Keratinocyte (primary cell): ENCODE measurements at regions not wholly inside any gene's neighbourhood (a gene's known extent, or its start where the extent isn't known, plus 50 kb on each side); places are given as distances from the start of the nearest gene placed in this dataset.
"Not testable (repeated sequence)": the region's sequence is repeated elsewhere in the genome, so short reads cannot be mapped to it uniquely, and the experiment has no call there.

ENCODE experiments used
- DNase-seq: peaks from one replicate; pipeline ENCODE4 v3.0.0-alpha.2; 2011; ENCODE audit warnings: low read depth, missing footprints, low spot score
- FAIRE-seq: peaks from 2 replicates; lab custom pipeline; 2011; peaks lifted over from hg19 to GRCh38; lab: Jason Lieb, UNC
- H2AFZ ChIP-seq: 2 replicates; pipeline ENCODE4 v1.6.0; 2012; ENCODE audit warnings: low read length, control low read depth, inconsistent platforms; ENCODE audit not compliant: control insufficient read depth
- H3K27ac ChIP-seq: 2 replicates; pipeline ENCODE4 v1.5.1; 2011; ENCODE audit warnings: low read length; ENCODE audit not compliant: control insufficient read depth, insufficient read depth
- H3K27me3 ChIP-seq: 3 replicates; pipeline ENCODE4 v1.6.0; 2011; ENCODE audit warnings: low read length; ENCODE audit not compliant: control insufficient read depth, insufficient read depth; ENCODE audit errors: extremely low read depth
- H3K36me3 ChIP-seq, 2 experiments: 2 replicates in 1 of 2; 3 replicates in 1 of 2; pipeline ENCODE4 v1.5.1; 2011; ENCODE audit warnings: low read length in 2 of 2, mild to moderate bottlenecking in 1 of 2; ENCODE audit not compliant: control insufficient read depth in 2 of 2, insufficient read depth in 2 of 2; ENCODE audit errors: extremely low read depth in 1 of 2
- H3K4me1 ChIP-seq: 3 replicates; pipeline ENCODE4 v1.5.1; 2011; ENCODE audit warnings: low read length; ENCODE audit not compliant: control insufficient read depth, insufficient read depth; ENCODE audit errors: extremely low read depth
- H3K4me2 ChIP-seq: 3 replicates; pipeline ENCODE4 v1.6.0; 2011; ENCODE audit warnings: low read depth, low read length; ENCODE audit not compliant: control insufficient read depth, insufficient read depth; ENCODE audit errors: extremely low read depth
- H3K4me3 ChIP-seq, 3 experiments: fragments of 200-600 bp in 1 of 3; sonication (generic) in 1 of 3; 2 replicates in 2 of 3; 3 replicates in 1 of 3; pipeline ENCODE4 v1.5.1; 2011 to 2016; ENCODE audit warnings: low read length in 3 of 3, mild to moderate bottlenecking in 3 of 3, control low read depth in 2 of 3, inconsistent platforms in 1 of 3, low read depth in 1 of 3, mixed read lengths in 1 of 3, mixed run types in 1 of 3, moderate library complexity in 1 of 3; ENCODE audit not compliant: control insufficient read depth in 2 of 3, insufficient read depth in 2 of 3; ENCODE audit errors: extremely low read depth in 1 of 3
- H3K79me2 ChIP-seq: 2 replicates; pipeline ENCODE4 v1.6.0; 2012; ENCODE audit warnings: low read length; ENCODE audit not compliant: control insufficient read depth, insufficient read depth
- H3K9ac ChIP-seq: 3 replicates; pipeline ENCODE4 v1.6.0; 2011; ENCODE audit warnings: low read length; ENCODE audit not compliant: control insufficient read depth, insufficient read depth; ENCODE audit errors: extremely low read depth
- H3K9me1 ChIP-seq: 3 replicates; pipeline ENCODE4 v1.6.0; 2011; ENCODE audit warnings: low read length; ENCODE audit not compliant: control insufficient read depth, insufficient read depth; ENCODE audit errors: extremely low read depth
- H3K9me3 ChIP-seq: 2 replicates; pipeline ENCODE4 v1.5.1; 2012; ENCODE audit warnings: low read depth, low read length; ENCODE audit not compliant: control insufficient read depth
- H4K20me1 ChIP-seq: 3 replicates; pipeline ENCODE4 v1.6.0; 2011; ENCODE audit warnings: low read length; ENCODE audit not compliant: control insufficient read depth, insufficient read depth; ENCODE audit errors: extremely low read depth
- EZH2 ChIP-seq: IDR thresholded peaks from one replicate; pipeline ENCODE4 v1.6.1; 2012; ENCODE audit warnings: inconsistent platforms, mild to moderate bottlenecking, low read length, moderate library complexity
- dilution Hi-C: fragments of 300-500 bp; cut with MboI; formaldehyde crosslinking; loops from one replicate; pipeline ENCODE4 v1.7.0; 2020; ENCODE audit warnings: low sequenced_read_pairs; ENCODE audit not compliant: extremely low pct_ligation_motif_present
- TF ChIP-seq, protein P1 (sequence below), 3 experiments: IDR thresholded peaks in 1 of 3; conservative IDR thresholded peaks in 1 of 3; optimal IDR thresholded peaks in 1 of 3; 2 replicates in 2 of 3; 3 replicates in 1 of 3; pipeline versions ENCODE3 to v1.5.1; 2011; ENCODE audit warnings: low read length in 3 of 3, mild to moderate bottlenecking in 3 of 3, moderate library complexity in 2 of 3, control low read depth in 1 of 3, inconsistent platforms in 1 of 3; ENCODE audit not compliant: insufficient read depth in 2 of 3; ENCODE audit errors: extremely low read depth in 1 of 3

- H3K4me1 ChIP-seq: no peaks in the 10 kb centered on the region
- FAIRE-seq (no peak), DNase-seq (no peak)
- H3K27ac ChIP-seq: no peak overlapping the region
- no peaks in the 10 kb centered on the region for H4K20me1 ChIP-seq
- no peaks in the 10 kb centered on the region for H3K36me3 ChIP-seq
- H3K9me1 ChIP-seq: no peaks in the 10 kb centered on the region
- H3K79me2 ChIP-seq: no peaks in the 10 kb centered on the region
- no peak overlapping the region for H3K4me3 ChIP-seq
- TF ChIP-seq EZH2: no peak
- TF ChIP-seq, protein P1, sequence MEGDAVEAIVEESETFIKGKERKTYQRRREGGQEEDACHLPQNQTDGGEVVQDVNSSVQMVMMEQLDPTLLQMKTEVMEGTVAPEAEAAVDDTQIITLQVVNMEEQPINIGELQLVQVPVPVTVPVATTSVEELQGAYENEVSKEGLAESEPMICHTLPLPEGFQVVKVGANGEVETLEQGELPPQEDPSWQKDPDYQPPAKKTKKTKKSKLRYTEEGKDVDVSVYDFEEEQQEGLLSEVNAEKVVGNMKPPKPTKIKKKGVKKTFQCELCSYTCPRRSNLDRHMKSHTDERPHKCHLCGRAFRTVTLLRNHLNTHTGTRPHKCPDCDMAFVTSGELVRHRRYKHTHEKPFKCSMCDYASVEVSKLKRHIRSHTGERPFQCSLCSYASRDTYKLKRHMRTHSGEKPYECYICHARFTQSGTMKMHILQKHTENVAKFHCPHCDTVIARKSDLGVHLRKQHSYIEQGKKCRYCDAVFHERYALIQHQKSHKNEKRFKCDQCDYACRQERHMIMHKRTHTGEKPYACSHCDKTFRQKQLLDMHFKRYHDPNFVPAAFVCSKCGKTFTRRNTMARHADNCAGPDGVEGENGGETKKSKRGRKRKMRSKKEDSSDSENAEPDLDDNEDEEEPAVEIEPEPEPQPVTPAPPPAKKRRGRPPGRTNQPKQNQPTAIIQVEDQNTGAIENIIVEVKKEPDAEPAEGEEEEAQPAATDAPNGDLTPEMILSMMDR (optimal IDR thresholded peaks at IDR 0.05 in 1 of 3, IDR thresholded peaks at IDR 0.05 in 1 of 3, conservative IDR thresholded peaks at IDR 0.05 in 1 of 3; ENCODE audit: extremely low read depth in 1 of 3, insufficient read depth in 2 of 3, low read length in 3 of 3): no peak
- no peak overlapping the region for H2AFZ ChIP-seq
- no peaks in the 10 kb centered on the region for H3K9me3 ChIP-seq
- dilution Hi-C loops: no loop called here
- H3K9ac ChIP-seq: no peak overlapping the region
- no peak overlapping the region for H3K4me2 ChIP-seq
- no peaks in the 10 kb centered on the region for H3K27me3 ChIP-seq
Measured at GRCh38 chr1:173318788-173319187, 111.7 kb upstream of the TNFSF4 start.

DNA sequence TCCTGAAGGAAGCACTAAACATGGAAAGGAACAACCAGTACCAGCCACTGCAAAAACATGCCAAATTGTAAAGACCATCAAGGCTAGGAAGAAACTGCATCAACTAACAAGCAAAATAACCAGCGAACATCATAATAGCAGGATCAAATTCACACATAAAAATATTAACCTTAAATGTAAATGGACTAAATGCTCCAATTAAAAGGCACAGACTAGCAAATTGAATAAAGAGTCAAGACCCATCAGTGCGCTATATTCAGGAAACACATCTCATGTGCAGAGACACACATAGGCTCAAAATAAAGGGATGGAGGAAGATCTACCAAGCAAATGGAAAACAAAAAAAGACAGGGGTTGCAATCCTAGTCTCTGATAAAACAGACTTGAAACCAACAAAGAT lies 117.2 kb upstream of the TNFSF4 start:
- H3K79me2 ChIP-seq, H3K4me2 ChIP-seq, H3K27me3 ChIP-seq, H3K36me3 ChIP-seq, H3K4me3 ChIP-seq, H2AFZ ChIP-seq, FAIRE-seq, H3K9me3 ChIP-seq, H3K9ac ChIP-seq, H3K9me1 ChIP-seq, dilution Hi-C loops, H3K27ac ChIP-seq, DNase-seq, H3K4me1 ChIP-seq, H4K20me1 ChIP-seq: not testable (repeated sequence)

GRCh38 chr1:173327987-173328386 lies 120.9 kb upstream of the TNFSF4 start:
- H2AFZ ChIP-seq, H3K4me2 ChIP-seq, H3K79me2 ChIP-seq, FAIRE-seq, H3K9me3 ChIP-seq, H3K36me3 ChIP-seq, H3K4me3 ChIP-seq, H3K9me1 ChIP-seq, H3K4me1 ChIP-seq, H4K20me1 ChIP-seq, H3K27ac ChIP-seq, H3K27me3 ChIP-seq, dilution Hi-C loops, H3K9ac ChIP-seq, DNase-seq: not testable (repeated sequence)
